HL-60 (cell line): ENCODE measurements at regions not wholly inside any gene's neighbourhood (a gene's known extent, or its start where the extent isn't known, plus 50 kb on each side); places are given as distances from the start of the nearest gene placed in this dataset.

ENCODE experiments used
- DNase-seq, 2 experiments: peaks; one replicate each; pipeline ENCODE4 v3.0.0-alpha.2; 2010 to 2020; ENCODE audit warnings: low read depth in 1 of 2, low spot score in 1 of 2
- H3K27ac ChIP-seq: fragments of 250-450 bp; sonication (Bioruptor Pico); replicated peaks from 2 replicates; pipeline ENCODE4 v1.5.1; 2020; ENCODE audit warnings: mild to moderate bottlenecking, moderate library complexity
- H3K27me3 ChIP-seq: fragments of 250-450 bp; sonication (Bioruptor Pico); 2 replicates; pipeline ENCODE4 v1.5.1; 2021; ENCODE audit warnings: mild to moderate bottlenecking, moderate library complexity; ENCODE audit not compliant: insufficient read depth, poor library complexity, severe bottlenecking
- H3K4me3 ChIP-seq: replicated peaks from 2 replicates; pipeline ENCODE4 v1.5.1; 2011; ENCODE audit warnings: mild to moderate bottlenecking, control low read depth, low read length; ENCODE audit not compliant: insufficient read depth
- CTCF ChIP-seq: IDR thresholded peaks from one replicate; pipeline ENCODE4 v1.5.1; 2011; ENCODE audit warnings: low read length, control low read depth, inconsistent platforms; ENCODE audit not compliant: insufficient read depth
- GABPA ChIP-seq: IDR thresholded peaks from 2 replicates; pipeline ENCODE4 v1.6.1; 2012; ENCODE audit warnings: low read depth
- POLR2AphosphoS5 ChIP-seq: IDR thresholded peaks from 2 replicates; pipeline ENCODE4 v1.6.1; 2012; ENCODE audit warnings: low read depth
- REST ChIP-seq: IDR thresholded peaks from 2 replicates; pipeline ENCODE4 v1.6.1; 2012; ENCODE audit warnings: low read depth; ENCODE audit not compliant: insufficient replicate concordance
- SPI1 ChIP-seq: IDR thresholded peaks from 2 replicates; pipeline ENCODE4 v1.6.1; 2012; ENCODE audit warnings: low read depth, mild to moderate bottlenecking, borderline replicate concordance

- DNase-seq: no peak
- Histone ChIP-seq H3K4me3 (no peak overlapping the region), H3K27me3 (no peaks in the 10 kb centered on the region), H3K27ac (no peak overlapping the region)
- TF ChIP-seq SPI1 (no peak), CTCF (no peak), POLR2AphosphoS5 (no peak), REST (no peak), GABPA (no peak)
These were observed 292.8 kb downstream of the PTBP2 start for GRCh38 chr1:97014426-97014825.

GRCh38 chr1:97017895-97018294 lies 296.3 kb downstream of the PTBP2 start:
- H3K4me3 ChIP-seq: no peak overlapping the region
- no peaks in the 10 kb centered on the region for H3K27me3 ChIP-seq
- no peak overlapping the region for H3K27ac ChIP-seq
- DNase-seq: no peak
- TF ChIP-seq POLR2AphosphoS5: no peak
- no peak for TF ChIP-seq CTCF
- TF ChIP-seq REST: no peak
- no peak for TF ChIP-seq GABPA
- no peak for TF ChIP-seq SPI1
